ENCODE measurements at regions not wholly inside any gene's neighbourhood (a gene's known extent, or its start where the extent isn't known, plus 50 kb on each side); places are given as distances from the start of the nearest gene placed in this dataset.

GRCh38 chr6:119514345-119514744, 164.8 kb upstream of the MAN1A1 start:
- TF ChIP-seq CTCF (IDR thresholded peaks at IDR 0.05 in 8 of 11, conservative IDR thresholded peaks at IDR 0.05 in 3 of 11) = no peak
- Histone ChIP-seq H3K4me3 (no peak overlapping the region), H3K27ac (no peak overlapping the region), H3K27me3 (replicated peaks in 1 of 7) (no peaks in the 10 kb centered on the region), H3K4me1 (no peaks in the 10 kb centered on the region), H3K9me3 (no peaks in the 10 kb centered on the region), H3K36me3 (no peaks in the 10 kb centered on the region)
- DNase-seq = no peak
- intact Hi-C loops (cut with DNase I; ENCODE audit: low total_unique reads) = no loop called here
- whole genome bisulfite sequencing, 5 donors = 65 to 90% (median 77%) methylated on average over 2 of the region's 2 CpGs

- DNase-seq = no peak
- Histone ChIP-seq H3K4me1 (no peaks in the 10 kb centered on the region), H3K4me3 (no peak overlapping the region), H3K27ac (no peak overlapping the region), H3K9me3 (no peaks in the 10 kb centered on the region), H3K36me3 (no peaks in the 10 kb centered on the region), H3K27me3 (replicated peaks in 1 of 7) (no peaks in the 10 kb centered on the region)
- no peak for TF ChIP-seq POLR2AphosphoS5 (IDR thresholded peaks at IDR 0.05)
- intact Hi-C loops (cut with DNase I; ENCODE audit: low total_unique reads) = no loop called here
- 53 to 72% (median 61%) methylated on average over 3 of the region's 3 CpGs for WGBS, 5 donors
Measured at GRCh38 chr6:119511024-119511423, 161.5 kb upstream of the MAN1A1 start.

- DNase-seq = no peak
- intact Hi-C loops (cut with DNase I; ENCODE audit: low total_unique reads) = no loop called here
- H3K27me3 ChIP-seq (replicated peaks in 1 of 7) = no peaks in the 10 kb centered on the region
- H3K36me3 ChIP-seq = no peaks in the 10 kb centered on the region
- 93 to 98% (median 95%) methylated on average over 2 of the region's 2 CpGs for WGBS, 5 donors
- no peaks in the 10 kb centered on the region for H3K9me3 ChIP-seq
- H3K4me3 ChIP-seq = no peak overlapping the region
- H3K27ac ChIP-seq = no peak overlapping the region
- no peaks in the 10 kb centered on the region for H3K4me1 ChIP-seq
- TF ChIP-seq POLR2A (IDR thresholded peaks at IDR 0.05) (no peak), CTCF (IDR thresholded peaks at IDR 0.05 in 8 of 11, conservative IDR thresholded peaks at IDR 0.05 in 3 of 11) (no peak), POLR2AphosphoS5 (IDR thresholded peaks at IDR 0.05) (no peak)
Measured at GRCh38 chr6:119510246-119510645, 160.7 kb upstream of the MAN1A1 start.

GRCh38 chr6:119506631-119507174, 157.1 kb upstream of the MAN1A1 start:
- Histone ChIP-seq H3K27ac (no peak overlapping the region), H3K4me1 (no peaks in the 10 kb centered on the region), H3K36me3 (no peaks in the 10 kb centered on the region), H3K27me3 (replicated peaks in 1 of 7) (no peaks in the 10 kb centered on the region), H3K4me3 (no peak overlapping the region), H3K9me3 (no peaks in the 10 kb centered on the region)
- TF ChIP-seq POLR2AphosphoS5 (IDR thresholded peaks at IDR 0.05) (no peak), POLR2A (IDR thresholded peaks at IDR 0.05) (no peak), CTCF (IDR thresholded peaks at IDR 0.05 in 8 of 11, conservative IDR thresholded peaks at IDR 0.05 in 3 of 11) (no peak)
- intact Hi-C loops (cut with DNase I; ENCODE audit: low total_unique reads) = no loop called here
- DNase-seq = no peak

Measured in spleen (tissue), 11 donors.